HG03159 (cell line): ENCODE measurements at regions not wholly inside any gene's neighbourhood (a gene's known extent, or its start where the extent isn't known, plus 50 kb on each side); places are given as distances from the start of the nearest gene placed in this dataset.

Experiments
- ATAC-seq: cut with Tn5 transposase; IDR thresholded peaks from one replicate; pipeline ENCODE4 v1.9.1; 2021; ENCODE audit warnings: mild to moderate bottlenecking, moderate library complexity; ENCODE audit not compliant: unreplicated experiment

- no peak for ATAC-seq
Observed at GRCh38 chr15:97072545-97072944, 742.0 kb downstream of the NR2F2 start.

- ATAC-seq = no peak
Observed at GRCh38 chr15:97076011-97076410, 745.5 kb downstream of the NR2F2 start.

GRCh38 chr15:97077975-97078374, 747.5 kb downstream of the NR2F2 start:
- ATAC-seq = no peak

GRCh38 chr15:97078591-97078990, 748.1 kb downstream of the NR2F2 start:
- no peak for ATAC-seq

- no peak for ATAC-seq
Observed at GRCh38 chr15:97081666-97082226, 751.2 kb downstream of the NR2F2 start.

GRCh38 chr15:97082830-97083229, 752.3 kb downstream of the NR2F2 start:
- ATAC-seq = no peak

GRCh38 chr15:97084650-97085049, 754.1 kb downstream of the NR2F2 start:
- no peak for ATAC-seq

- ATAC-seq = no peak
Observed at GRCh38 chr15:97085731-97086130, 755.2 kb downstream of the NR2F2 start.

- no peak for ATAC-seq
Observed at GRCh38 chr15:97087006-97087741, 756.7 kb downstream of the NR2F2 start.

- ATAC-seq = no peak
Observed at GRCh38 chr15:97091093-97091492, 760.6 kb downstream of the NR2F2 start.

GRCh38 chr15:97092656-97093055, 762.2 kb downstream of the NR2F2 start:
- ATAC-seq = no peak

- no peak for ATAC-seq
Observed at GRCh38 chr15:97096303-97096835, 765.9 kb downstream of the NR2F2 start.

GRCh38 chr15:97099040-97099439, 768.5 kb downstream of the NR2F2 start:
- no peak for ATAC-seq

- ATAC-seq = no peak
Observed at GRCh38 chr15:97101572-97101971, 771.1 kb downstream of the NR2F2 start.

- no peak for ATAC-seq
Observed at GRCh38 chr15:97114900-97115760, 784.6 kb downstream of the NR2F2 start.

GRCh38 chr15:97115761-97116070, 785.2 kb downstream of the NR2F2 start:
- no peak for ATAC-seq

GRCh38 chr15:97124790-97125189, 794.3 kb downstream of the NR2F2 start:
- no peak for ATAC-seq

- ATAC-seq = no peak
Observed at GRCh38 chr15:97126553-97127233, 796.2 kb downstream of the NR2F2 start.

- ATAC-seq = no peak
Observed at GRCh38 chr15:97129674-97130073, 799.2 kb downstream of the NR2F2 start.

GRCh38 chr15:97140216-97140615, 809.7 kb downstream of the NR2F2 start:
- no peak for ATAC-seq

- ATAC-seq = no peak
Observed at GRCh38 chr15:97141360-97141759, 810.9 kb downstream of the NR2F2 start.
